ENCODE measurements at regions not wholly inside any gene's neighbourhood (a gene's known extent, or its start where the extent isn't known, plus 50 kb on each side); places are given as distances from the start of the nearest gene placed in this dataset.
"Not testable (repeated sequence)": the region's sequence is repeated elsewhere in the genome, so short reads cannot be mapped to it uniquely, and the experiment has no call there.

DNA sequence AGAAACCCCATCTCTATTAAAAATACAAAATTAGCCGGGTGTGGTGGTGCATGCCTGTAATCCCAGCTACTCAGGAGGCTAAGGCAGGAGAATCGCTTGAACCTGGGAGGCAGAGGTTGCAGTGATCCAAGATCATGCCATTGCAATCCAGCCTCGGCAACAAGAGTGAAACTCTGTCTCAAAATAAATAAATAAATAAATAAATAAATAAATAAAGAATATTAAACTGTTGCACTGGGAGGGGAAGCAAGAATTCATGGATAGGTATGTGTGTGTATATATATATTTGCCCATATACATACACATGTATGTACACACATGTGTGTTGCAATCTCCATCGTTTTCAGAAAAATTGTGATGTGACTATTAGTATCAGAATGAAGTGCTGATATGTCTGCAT lies 231.4 kb downstream of the CPS1 start:
- TF ChIP-seq, protein P1, sequence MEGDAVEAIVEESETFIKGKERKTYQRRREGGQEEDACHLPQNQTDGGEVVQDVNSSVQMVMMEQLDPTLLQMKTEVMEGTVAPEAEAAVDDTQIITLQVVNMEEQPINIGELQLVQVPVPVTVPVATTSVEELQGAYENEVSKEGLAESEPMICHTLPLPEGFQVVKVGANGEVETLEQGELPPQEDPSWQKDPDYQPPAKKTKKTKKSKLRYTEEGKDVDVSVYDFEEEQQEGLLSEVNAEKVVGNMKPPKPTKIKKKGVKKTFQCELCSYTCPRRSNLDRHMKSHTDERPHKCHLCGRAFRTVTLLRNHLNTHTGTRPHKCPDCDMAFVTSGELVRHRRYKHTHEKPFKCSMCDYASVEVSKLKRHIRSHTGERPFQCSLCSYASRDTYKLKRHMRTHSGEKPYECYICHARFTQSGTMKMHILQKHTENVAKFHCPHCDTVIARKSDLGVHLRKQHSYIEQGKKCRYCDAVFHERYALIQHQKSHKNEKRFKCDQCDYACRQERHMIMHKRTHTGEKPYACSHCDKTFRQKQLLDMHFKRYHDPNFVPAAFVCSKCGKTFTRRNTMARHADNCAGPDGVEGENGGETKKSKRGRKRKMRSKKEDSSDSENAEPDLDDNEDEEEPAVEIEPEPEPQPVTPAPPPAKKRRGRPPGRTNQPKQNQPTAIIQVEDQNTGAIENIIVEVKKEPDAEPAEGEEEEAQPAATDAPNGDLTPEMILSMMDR (IDR thresholded peaks at IDR 0.05; ENCODE audit: borderline replicate concordance, extremely low read depth, low read length, poor library complexity, severe bottlenecking): not testable (repeated sequence)
- TF ChIP-seq EZH2 (IDR thresholded peaks at IDR 0.05; ENCODE audit: borderline replicate concordance, low read depth, low read length, severe bottlenecking): not testable (repeated sequence)

Data from DND-41 (cell line).